Astrocyte of the cerebellum (primary cell): ENCODE measurements at regions not wholly inside any gene's neighbourhood (a gene's known extent, or its start where the extent isn't known, plus 50 kb on each side); places are given as distances from the start of the nearest gene placed in this dataset.
"Not testable (repeated sequence)": the region's sequence is repeated elsewhere in the genome, so short reads cannot be mapped to it uniquely, and the experiment has no call there.

Experiments used
- DNase-seq: peaks from one replicate; pipeline ENCODE4 v3.0.0-alpha.2; 2011; ENCODE audit warnings: low read depth
- H3K4me3 ChIP-seq: 2 replicates; pipeline ENCODE4 v1.5.1; 2011; ENCODE audit warnings: mild to moderate bottlenecking, low read depth, low read length, moderate library complexity
- in situ Hi-C: cut with HindIII; loops from 2 replicates; pipeline ENCODE4 v1.10.0; 2017; ENCODE audit warnings: low sequenced_read_pairs
- TF ChIP-seq, protein P1 (sequence below): IDR thresholded peaks from 2 replicates; pipeline ENCODE4 v1.5.1; 2012; ENCODE audit warnings: low read length, low read depth, moderate library complexity, mild to moderate bottlenecking; ENCODE audit errors: missing control alignments

GRCh38 chr10:30553626-30554439 is 75.7 kb downstream of the LYZL2 start:
- TF ChIP-seq, protein P1, sequence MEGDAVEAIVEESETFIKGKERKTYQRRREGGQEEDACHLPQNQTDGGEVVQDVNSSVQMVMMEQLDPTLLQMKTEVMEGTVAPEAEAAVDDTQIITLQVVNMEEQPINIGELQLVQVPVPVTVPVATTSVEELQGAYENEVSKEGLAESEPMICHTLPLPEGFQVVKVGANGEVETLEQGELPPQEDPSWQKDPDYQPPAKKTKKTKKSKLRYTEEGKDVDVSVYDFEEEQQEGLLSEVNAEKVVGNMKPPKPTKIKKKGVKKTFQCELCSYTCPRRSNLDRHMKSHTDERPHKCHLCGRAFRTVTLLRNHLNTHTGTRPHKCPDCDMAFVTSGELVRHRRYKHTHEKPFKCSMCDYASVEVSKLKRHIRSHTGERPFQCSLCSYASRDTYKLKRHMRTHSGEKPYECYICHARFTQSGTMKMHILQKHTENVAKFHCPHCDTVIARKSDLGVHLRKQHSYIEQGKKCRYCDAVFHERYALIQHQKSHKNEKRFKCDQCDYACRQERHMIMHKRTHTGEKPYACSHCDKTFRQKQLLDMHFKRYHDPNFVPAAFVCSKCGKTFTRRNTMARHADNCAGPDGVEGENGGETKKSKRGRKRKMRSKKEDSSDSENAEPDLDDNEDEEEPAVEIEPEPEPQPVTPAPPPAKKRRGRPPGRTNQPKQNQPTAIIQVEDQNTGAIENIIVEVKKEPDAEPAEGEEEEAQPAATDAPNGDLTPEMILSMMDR, result no peak
- H3K4me3 ChIP-seq, result no peak overlapping the region
- in situ Hi-C loops, result no loop called here
- no peak for DNase-seq

GRCh38 chr10:30553018-30553625 is 76.4 kb downstream of the LYZL2 start:
- in situ Hi-C loops, result no loop called here
- no peak overlapping the region for H3K4me3 ChIP-seq
- TF ChIP-seq, protein P1, result no peak
- no peak for DNase-seq

DNA sequence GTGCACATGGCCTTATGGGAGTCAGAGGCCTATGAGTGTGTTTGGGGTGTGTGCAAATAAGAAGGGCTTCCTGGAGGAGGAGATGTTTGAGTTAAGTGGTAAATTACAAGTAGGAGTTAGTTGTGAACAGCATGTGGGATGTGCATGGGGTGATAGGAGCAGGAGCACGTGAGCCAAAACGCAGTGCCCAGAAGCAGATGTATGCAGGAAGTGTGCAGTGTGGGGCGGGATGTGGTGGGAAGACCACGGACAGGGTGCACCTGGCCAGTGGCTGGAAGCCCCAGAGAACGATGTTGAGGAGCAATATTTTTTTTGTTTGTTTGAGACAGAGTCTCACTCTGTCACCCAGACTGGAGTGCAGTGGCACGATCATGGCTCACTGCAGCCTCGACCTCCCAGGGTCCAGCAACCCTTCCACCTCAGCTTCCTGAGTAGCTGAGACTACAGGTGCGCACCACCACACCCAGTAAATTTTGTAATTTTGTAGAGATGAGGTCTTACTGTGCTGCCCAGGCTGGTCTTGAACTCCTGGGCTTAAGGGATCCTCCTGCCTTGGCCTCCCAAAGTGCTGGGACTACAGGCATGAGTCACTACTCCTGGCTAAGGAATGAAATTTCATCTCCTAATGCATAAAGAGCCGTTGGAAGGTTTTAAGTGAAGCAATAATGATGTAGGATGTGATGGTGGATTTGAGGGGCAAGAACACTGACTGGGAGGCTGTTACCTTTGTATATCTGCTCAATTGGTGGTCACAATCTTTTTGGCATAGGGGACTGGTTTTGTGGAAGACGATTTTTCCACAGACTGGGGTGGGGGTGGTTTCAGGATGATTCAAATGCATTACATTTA is 78.4 kb downstream of the LYZL2 start:
- in situ Hi-C loops, result no loop called here
- no peak overlapping the region for H3K4me3 ChIP-seq
- TF ChIP-seq, protein P1, result no peak
- no peak for DNase-seq

DNA sequence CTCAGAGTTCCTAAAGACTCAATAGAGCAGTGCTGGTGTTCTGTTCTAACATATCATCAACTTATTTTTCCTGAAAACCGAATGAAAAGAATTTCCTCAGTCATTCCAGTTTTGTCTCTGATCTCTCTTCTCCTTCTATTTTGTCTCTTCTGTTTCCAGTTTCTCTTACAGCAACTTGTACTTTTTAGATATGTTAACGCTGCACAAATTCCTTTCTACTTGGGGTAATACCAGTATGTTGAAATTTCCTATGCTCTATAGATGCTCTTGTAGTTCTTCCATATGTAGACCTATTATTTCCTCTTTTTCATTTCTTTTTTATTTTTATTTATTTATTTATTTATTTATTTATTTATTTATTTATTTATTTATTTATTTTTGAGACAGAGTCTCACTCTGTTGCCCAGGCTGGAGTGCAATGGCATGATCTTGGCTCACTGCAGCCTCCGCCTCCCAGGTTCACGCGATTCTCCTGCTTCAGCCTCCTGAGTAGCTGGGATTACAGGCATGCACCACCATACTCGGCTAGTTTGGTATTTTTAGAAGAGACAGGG is 80.3 kb downstream of the LYZL2 start:
- in situ Hi-C loops, DNase-seq, H3K4me3 ChIP-seq: not testable (repeated sequence)

GRCh38 chr10:30546511-30546910 is 83.0 kb downstream of the LYZL2 start:
- TF ChIP-seq, protein P1, result no peak
- in situ Hi-C loops, result no loop called here
- DNase-seq, result no peak
- no peak overlapping the region for H3K4me3 ChIP-seq

- DNase-seq, result no peak
- TF ChIP-seq, protein P1, result no peak
- no peak overlapping the region for H3K4me3 ChIP-seq
- in situ Hi-C loops, result no loop called here
These were observed 86.7 kb downstream of the LYZL2 start for GRCh38 chr10:30542895-30543288.
